ENCODE measurements at regions not wholly inside any gene's neighbourhood (a gene's known extent, or its start where the extent isn't known, plus 50 kb on each side); places are given as distances from the start of the nearest gene placed in this dataset.

GRCh38 chr2:72023678-72024390 is 123.8 kb downstream of the CYP26B1 start:
- ATAC-seq (no peak), DNase-seq (ENCODE audit: extremely low read depth in 1 of 4, low spot score in 3 of 4) (no peak), FAIRE-seq (no peak)
- ChIA-PET CTCF (ENCODE audit: low intra/inter-chr PET ratio) (no interaction called here), POLR2A (no interaction called here)
- peaks cover 4 to 41% of the 10 kb centered on the region in 2 experiments; a peak in 4 of 5 replicates for H3K27me3 ChIP-seq (ENCODE audit: control insufficient read depth in 2 of 2, insufficient read depth in 2 of 2, low read length in 2 of 2)
- no peaks in the 10 kb centered on the region for H3K79me2 ChIP-seq (ENCODE audit: control insufficient read depth, insufficient read depth, low read length)
- no peaks in the 10 kb centered on the region for H3K9me1 ChIP-seq (ENCODE audit: control insufficient read depth, insufficient read depth, low read length)
- H3K4me1 ChIP-seq (replicated peaks in 1 of 2; ENCODE audit: control insufficient read depth in 2 of 2, insufficient read depth in 2 of 2, low read length in 2 of 2), result no peaks in the 10 kb centered on the region
- no TSS peak for BruUV-seq (replicated peaks)
- no peaks in the 10 kb centered on the region; the same call in 1 of the 2 replicates for H4K20me1 ChIP-seq (replicated peaks; ENCODE audit: control insufficient read depth, insufficient read depth, low read length)
- no peak overlapping the region for H3K4me2 ChIP-seq (ENCODE audit: insufficient read depth, low read length)
- H3K36me3 ChIP-seq (ENCODE audit: control insufficient read depth, insufficient read depth, low read length), result no peaks in the 10 kb centered on the region
- H3K9ac ChIP-seq (ENCODE audit: insufficient read depth in 1 of 2, low read depth in 2 of 2, low read length in 2 of 2), result no peak overlapping the region
- in situ Hi-C loops (cut with MboI), result no loop called here
- H3K4me3 ChIP-seq, result no peak overlapping the region
- intact Hi-C loops (cut with micrococcal nuclease), result no loop called here
- H3K9me3 ChIP-seq (replicated peaks; ENCODE audit: control insufficient read depth, insufficient read depth, low read depth, low read length), result no peaks in the 10 kb centered on the region
- H2AFZ ChIP-seq (ENCODE audit: low read depth, low read length), result no peak overlapping the region
- no peak overlapping the region for H3K27ac ChIP-seq (ENCODE audit: extremely low read depth, low read depth, low read length)
- 5% methylated on average over 7 of the region's 7 CpGs for whole genome bisulfite sequencing (ENCODE audit: insufficient coverage, low coverage, missing lambda C conversion rate)
- TF ChIP-seq ZNF717 (CRISPR knock-in tag; IDR thresholded peaks at IDR 0.05) (no peak), FOXK2 (conservative IDR thresholded peaks at IDR 0.05 in 1 of 2, IDR thresholded peaks at IDR 0.05 in 1 of 2; ENCODE audit: low read depth in 2 of 2) (no peak), ZKSCAN1 (IDR thresholded peaks at IDR 0.05; ENCODE audit: low read depth, low read length) (no peak), SMARCE1 (IDR thresholded peaks at IDR 0.05) (no peak), ATF7 (IDR thresholded peaks at IDR 0.05) (no peak), OTX1 (CRISPR knock-in tag; IDR thresholded peaks at IDR 0.05) (no peak), ELK1 (CRISPR knock-in tag; IDR thresholded peaks at IDR 0.05) (no peak), ZBTB11 (CRISPR knock-in tag; IDR thresholded peaks at IDR 0.05) (no peak), ZNF77 (CRISPR knock-in tag; IDR thresholded peaks at IDR 0.05) (no peak), ELK3 (CRISPR knock-in tag; IDR thresholded peaks at IDR 0.05) (no peak), SETDB1 (IDR thresholded peaks at IDR 0.05; ENCODE audit: low read length) (no peak), NFRKB (IDR thresholded peaks at IDR 0.05; ENCODE audit: low read depth) (no peak), ZNF668 (CRISPR knock-in tag; IDR thresholded peaks at IDR 0.05) (no peak), FIP1L1 (IDR thresholded peaks at IDR 0.05; ENCODE audit: low read depth, low read length, poor library complexity, severe bottlenecking) (no peak), ID3 (CRISPR knock-in tag; IDR thresholded peaks at IDR 0.05) (no peak), ID3 (tag; IDR thresholded peaks at IDR 0.05) (no peak)

Measured in K562 (cell line).